ENCODE measurements at regions not wholly inside any gene's neighbourhood (a gene's known extent, or its start where the extent isn't known, plus 50 kb on each side); places are given as distances from the start of the nearest gene placed in this dataset.

- no peak for TF ChIP-seq CTCF (IDR thresholded peaks at IDR 0.05; ENCODE audit: low read length)
- TF ChIP-seq EZH2 (optimal IDR thresholded peaks at IDR 0.05; ENCODE audit: low read depth, low read length): no peak
Measured at GRCh38 chr10:7493996-7494395, 83.2 kb upstream of the SFMBT2 start.

Measured in MM.1S (cell line).